Body of pancreas (tissue), 4 donors: ENCODE measurements at regions not wholly inside any gene's neighbourhood (a gene's known extent, or its start where the extent isn't known, plus 50 kb on each side); places are given as distances from the start of the nearest gene placed in this dataset.

ENCODE experiments used
- ATAC-seq: fragments of 150-250 bp; one replicate; pipeline ENCODE4 v1.9.1; 2016
- DNase-seq, 4 donors: peaks; one replicate each; pipeline ENCODE4 v3.0.0-alpha.2; 2019
- H3K27ac ChIP-seq, 4 donors: fragments of 200-600 bp; sonication (generic); 1 replicate in 3 of 4; 2 replicates in 1 of 4; pipeline versions ENCODE4 v1.5.1 to v1.6.1; 2016 to 2019; ENCODE audit warnings: mild to moderate bottlenecking in 1 of 4, mixed read lengths in 1 of 4, moderate library complexity in 1 of 4
- H3K27me3 ChIP-seq, 2 donors: fragments of 200-600 bp; sonication (generic); one replicate each; pipeline ENCODE4 v1.6.0; 2016; ENCODE audit warnings: mild to moderate bottlenecking in 1 of 2
- H3K36me3 ChIP-seq, 2 donors: fragments of 200-600 bp; sonication (generic); replicated peaks in 1 of 2; 2 replicates each; pipeline ENCODE4 v1.5.1; 2016; ENCODE audit warnings: low read depth in 2 of 2; ENCODE audit not compliant: insufficient read depth in 1 of 2
- H3K4me1 ChIP-seq: fragments of 200-600 bp; sonication (generic); one replicate; pipeline ENCODE4 v1.6.0; 2016
- H3K4me3 ChIP-seq, 2 donors: fragments of 200-600 bp; sonication (generic); 1 replicate in 1 of 2; 2 replicates in 1 of 2; pipeline ENCODE4 v1.5.1; 2016 to 2019
- H3K9me3 ChIP-seq, 3 donors: fragments of 200-600 bp; sonication (generic); 1 replicate in 2 of 3; 2 replicates in 1 of 3; pipeline ENCODE4 v1.5.1; 2016
- CTCF ChIP-seq, 7 experiments: fragments of 450-650 bp in 4 of 7; fragments of 200-600 bp in 3 of 7; sonication (generic) in 3 of 7; IDR thresholded peaks; one replicate each; pipeline ENCODE4 v1.5.1; 2016 to 2019; ENCODE audit warnings: antibody characterized with exemption in 7 of 7
- POLR2A ChIP-seq, 3 donors: fragments of 450-650 bp; IDR thresholded peaks; one replicate each; pipeline ENCODE4 v1.6.1; 2016; ENCODE audit warnings: antibody characterized with exemption in 3 of 3, mild to moderate bottlenecking in 2 of 3
- WGBS, 2 donors: methylation state at CpG; one replicate each; pipeline ENCODE4 v1.1.5; 2017; 5-methylcytosine and 5-hydroxymethylcytosine counted together
- intact Hi-C: fragments of 100-400 bp; cut with DNase I; formaldehyde crosslinking; loops from one replicate; pipeline ENCODE4 v1.15.1; 2023

GRCh38 chr12:91617818-91618217 is 435.2 kb upstream of the DCN start:
- H3K27me3 ChIP-seq = no peaks in the 10 kb centered on the region
- H3K9me3 ChIP-seq = no peaks in the 10 kb centered on the region
- intact Hi-C loops = no loop called here
- TF ChIP-seq POLR2A (IDR thresholded peaks at IDR 0.05) (no peak), CTCF (IDR thresholded peaks at IDR 0.05) (no peak)
- WGBS, 2 donors = 80 to 90% methylated on average over 1 of the region's 1 CpG
- ATAC-seq (no peak), DNase-seq (no peak)
- H3K27ac ChIP-seq = no peak overlapping the region
- no peaks in the 10 kb centered on the region for H3K36me3 ChIP-seq
- no peak overlapping the region for H3K4me3 ChIP-seq
- no peaks in the 10 kb centered on the region for H3K4me1 ChIP-seq

GRCh38 chr12:91616416-91616815 is 433.8 kb upstream of the DCN start:
- no peaks in the 10 kb centered on the region for H3K36me3 ChIP-seq
- H3K9me3 ChIP-seq = no peaks in the 10 kb centered on the region
- H3K4me3 ChIP-seq = no peak overlapping the region
- DNase-seq = no peak
- H3K4me1 ChIP-seq = no peaks in the 10 kb centered on the region
- 93 to 97% methylated on average over 2 of the region's 2 CpGs for WGBS, 2 donors
- H3K27me3 ChIP-seq = no peaks in the 10 kb centered on the region
- intact Hi-C loops = no loop called here
- no peak overlapping the region for H3K27ac ChIP-seq
- TF ChIP-seq POLR2A (IDR thresholded peaks at IDR 0.05) (no peak), CTCF (IDR thresholded peaks at IDR 0.05) (no peak)
- ATAC-seq = no peak

- no peak for DNase-seq
- Histone ChIP-seq H3K4me1 (no peaks in the 10 kb centered on the region), H3K9me3 (no peaks in the 10 kb centered on the region), H3K4me3 (no peak overlapping the region), H3K27ac (no peak overlapping the region), H3K36me3 (no peaks in the 10 kb centered on the region), H3K27me3 (no peaks in the 10 kb centered on the region)
- WGBS, 2 donors = 66 to 68% methylated on average over 4 of the region's 4 CpGs
- no peak for TF ChIP-seq POLR2A (IDR thresholded peaks at IDR 0.05)
- TF ChIP-seq CTCF (IDR thresholded peaks at IDR 0.05) = no peak
- ATAC-seq = no peak
- intact Hi-C loops = no loop called here
These were observed 430.7 kb upstream of the DCN start for GRCh38 chr12:91613223-91613779.

GRCh38 chr12:91610561-91610960 is 427.9 kb upstream of the DCN start:
- TF ChIP-seq CTCF (IDR thresholded peaks at IDR 0.05) (no peak), POLR2A (IDR thresholded peaks at IDR 0.05) (no peak)
- intact Hi-C loops = no loop called here
- ATAC-seq (no peak), DNase-seq (no peak)
- WGBS, 2 donors = 70 to 73% methylated on average over 3 of the region's 3 CpGs
- Histone ChIP-seq H3K27me3 (no peaks in the 10 kb centered on the region), H3K27ac (no peak overlapping the region), H3K4me1 (no peaks in the 10 kb centered on the region), H3K36me3 (no peaks in the 10 kb centered on the region), H3K9me3 (no peaks in the 10 kb centered on the region), H3K4me3 (no peak overlapping the region)

- Histone ChIP-seq H3K36me3 (no peaks in the 10 kb centered on the region), H3K27ac (no peak overlapping the region), H3K4me3 (no peak overlapping the region), H3K4me1 (no peaks in the 10 kb centered on the region), H3K27me3 (no peaks in the 10 kb centered on the region), H3K9me3 (no peaks in the 10 kb centered on the region)
- ATAC-seq (no peak), DNase-seq (no peak)
- TF ChIP-seq POLR2A (IDR thresholded peaks at IDR 0.05) (no peak), CTCF (IDR thresholded peaks at IDR 0.05) (no peak)
- intact Hi-C loops = no loop called here
- 88 to 89% methylated on average over 1 of the region's 1 CpG for WGBS, 2 donors
These were observed 426.7 kb upstream of the DCN start for GRCh38 chr12:91609283-91609682.
